ENCODE measurements at regions not wholly inside any gene's neighbourhood (a gene's known extent, or its start where the extent isn't known, plus 50 kb on each side); places are given as distances from the start of the nearest gene placed in this dataset.

GRCh38 chr12:66941150-66941549 is 262.3 kb upstream of the GRIP1 start:
- TF ChIP-seq POLR2AphosphoS5 (IDR thresholded peaks at IDR 0.05; ENCODE audit: low read depth): no peak
- no peak for TF ChIP-seq EZH2 (IDR thresholded peaks at IDR 0.05; ENCODE audit: low read depth, unreplicated experiment)
